SK-N-SH (cell line): ENCODE measurements at regions not wholly inside any gene's neighbourhood (a gene's known extent, or its start where the extent isn't known, plus 50 kb on each side); places are given as distances from the start of the nearest gene placed in this dataset.

Source experiments
- CTCF ChIA-PET: fragments of 300-600, 350-600 bp; formaldehyde crosslinking; extraction: SDS; loops from one replicate; lab custom pipeline; 2021; lab: Yijun Ruan, JAX
- POLR2A ChIA-PET: fragments of 350-600 bp; sonication (Branson Sonifier 250); formaldehyde crosslinking; extraction: SDS; loops from one replicate; lab custom pipeline; 2020; ENCODE audit warnings: antibody characterized with exemption, inconsistent platforms; lab: Yijun Ruan, JAX
- DNase-seq: peaks from one replicate; pipeline ENCODE4 v3.0.0; 2012
- H2AFZ ChIP-seq: fragments of 200-600 bp; sonication (generic); 2 replicates; pipeline ENCODE4 v1.8.1; 2016; ENCODE audit warnings: antibody characterized with exemption, mild to moderate bottlenecking, low read depth
- H3F3A ChIP-seq: fragments of 200-600 bp; sonication (generic); replicated peaks from 2 replicates; pipeline ENCODE3; 2016; ENCODE audit warnings: antibody characterized with exemption, mild to moderate bottlenecking; ENCODE audit not compliant: insufficient read depth
- H3K27ac ChIP-seq, 2 experiments: fragments of 200-500 bp in 1 of 2; fragments of 200-600 bp in 1 of 2; sonication (Bioruptor generic) in 1 of 2; sonication (generic), shearing (Covaris generic) in 1 of 2; 2 replicates each; pipeline versions ENCODE4 v1.5.1 to v1.6.1; 2014 to 2016; ENCODE audit warnings: low read depth in 2 of 2, inconsistent platforms in 1 of 2, low read length in 1 of 2, mild to moderate bottlenecking in 1 of 2, mixed read lengths in 1 of 2
- H3K27me3 ChIP-seq: fragments of 200-600 bp; sonication (generic), shearing (Covaris generic); 2 replicates; pipeline ENCODE4 v1.6.1; 2016; ENCODE audit warnings: mixed run types; ENCODE audit not compliant: insufficient read depth
- H3K36me3 ChIP-seq, 2 experiments: fragments of 200-500 bp in 1 of 2; fragments of 200-600 bp in 1 of 2; sonication (Bioruptor generic) in 1 of 2; sonication (generic) in 1 of 2; replicated peaks in 1 of 2; 2 replicates each; pipeline versions ENCODE3 to v1.5.1; 2014 to 2016; ENCODE audit warnings: low read length in 1 of 2, mild to moderate bottlenecking in 1 of 2; ENCODE audit not compliant: insufficient read depth in 2 of 2, control insufficient read depth in 1 of 2
- H3K4me1 ChIP-seq, 2 experiments: fragments of 200-500 bp in 1 of 2; fragments of 200-600 bp in 1 of 2; sonication (Bioruptor generic) in 1 of 2; sonication (generic), shearing (Covaris generic) in 1 of 2; 2 replicates each; pipeline versions ENCODE4 v1.5.1 to v1.6.1; 2014 to 2016; ENCODE audit warnings: low read depth in 1 of 2, low read length in 1 of 2, mixed run types in 1 of 2; ENCODE audit not compliant: insufficient read depth in 2 of 2, control insufficient read depth in 1 of 2
- H3K4me2 ChIP-seq: fragments of 200-600 bp; sonication (generic), shearing (Covaris generic); 2 replicates; pipeline ENCODE4 v1.6.1; 2017; ENCODE audit warnings: mixed run types
- H3K4me3 ChIP-seq, 2 experiments: fragments of 200-500 bp in 1 of 2; fragments of 200-600 bp in 1 of 2; sonication (Bioruptor generic) in 1 of 2; sonication (generic), shearing (Covaris generic) in 1 of 2; 2 replicates each; pipeline versions ENCODE4 v1.5.1 to v1.8.1; 2014 to 2016; ENCODE audit warnings: low read depth in 2 of 2, inconsistent platforms in 1 of 2, low read length in 1 of 2, mild to moderate bottlenecking in 1 of 2, mixed read lengths in 1 of 2, moderate library complexity in 1 of 2
- H3K79me2 ChIP-seq: fragments of 200-600 bp; sonication (generic); 2 replicates; pipeline ENCODE4 v1.8.1; 2017; ENCODE audit warnings: mild to moderate bottlenecking; ENCODE audit not compliant: insufficient read depth
- H3K9ac ChIP-seq: fragments of 200-600 bp; sonication (generic); 2 replicates; pipeline ENCODE4 v1.6.1; 2017; ENCODE audit warnings: mixed run types
- H3K9me2 ChIP-seq: fragments of 200-600 bp; sonication (generic); 2 replicates; pipeline ENCODE4 v1.6.1; 2017; ENCODE audit warnings: mixed run types
- H3K9me3 ChIP-seq: fragments of 200-600 bp; sonication (generic); 2 replicates; pipeline ENCODE4 v1.6.1; 2017; ENCODE audit warnings: mixed run types, mild to moderate bottlenecking, moderate library complexity
- H4K20me1 ChIP-seq: fragments of 200-600 bp; sonication (generic); 2 replicates; pipeline ENCODE4 v1.6.1; 2017; ENCODE audit warnings: mild to moderate bottlenecking, mixed run types; ENCODE audit not compliant: insufficient read depth
- CHD2 ChIP-seq: fragments of 150-350 bp; IDR thresholded peaks from 2 replicates; pipeline ENCODE4 v1.6.1; 2018; ENCODE audit warnings: low read length; ENCODE audit not compliant: partially characterized antibody
- EP300 ChIP-seq, 2 experiments: IDR thresholded peaks; 2 replicates each; pipeline versions ENCODE4 v1.4.0 to v1.6.1; 2012; ENCODE audit warnings: borderline replicate concordance in 1 of 2, low read depth in 1 of 2, low read length in 1 of 2
- FOSL2 ChIP-seq: IDR thresholded peaks from 2 replicates; pipeline ENCODE4 v1.4.0; 2012; ENCODE audit warnings: low read depth, mild to moderate bottlenecking, moderate library complexity, borderline replicate concordance
- FOXJ3 ChIP-seq: sonication (generic); formaldehyde crosslinking; IDR thresholded peaks from 2 replicates; pipeline ENCODE4 v1.5.1; 2020; ENCODE audit warnings: mild to moderate bottlenecking, missing genetic modification reagents
- FOXM1 ChIP-seq: IDR thresholded peaks from 2 replicates; pipeline ENCODE4 v1.4.0; 2012; ENCODE audit warnings: low read depth, mild to moderate bottlenecking
- JUND ChIP-seq: IDR thresholded peaks from 2 replicates; pipeline ENCODE4 v1.4.0; 2012
- POLR2AphosphoS5 ChIP-seq: IDR thresholded peaks from 2 replicates; pipeline ENCODE4 v1.6.1; 2012; ENCODE audit warnings: low read depth, low read length
- RCOR1 ChIP-seq: fragments of 150-350 bp; IDR thresholded peaks from 2 replicates; pipeline ENCODE4 v1.6.1; 2017; ENCODE audit warnings: antibody characterized with exemption, low read length
- RFX5 ChIP-seq: IDR thresholded peaks from 2 replicates; pipeline ENCODE4 v1.6.1; 2012; ENCODE audit warnings: mild to moderate bottlenecking, improper control_type of control experiment, low read length
- RXRA ChIP-seq: IDR thresholded peaks from 2 replicates; pipeline ENCODE4 v1.4.0; 2012; ENCODE audit warnings: low read depth, mild to moderate bottlenecking, borderline replicate concordance
- SMC3 ChIP-seq: IDR thresholded peaks from 2 replicates; pipeline ENCODE4 v1.6.1; 2012; ENCODE audit warnings: low read depth, low read length, improper control_type of control experiment
- TCF12 ChIP-seq: IDR thresholded peaks from 2 replicates; pipeline ENCODE4 v1.4.0; 2012
- TEAD4 ChIP-seq: IDR thresholded peaks from 2 replicates; pipeline ENCODE4 v1.4.0; 2012; ENCODE audit warnings: mild to moderate bottlenecking, borderline replicate concordance; ENCODE audit not compliant: insufficient read depth
- YY1 ChIP-seq: IDR thresholded peaks from 2 replicates; pipeline ENCODE4 v1.4.0; 2012; ENCODE audit warnings: low read depth, mild to moderate bottlenecking
- whole genome bisulfite sequencing: methylation state at CpG from one replicate; pipeline ENCODE4 v1.1.6; 2017; ENCODE audit warnings: low lambda C conversion rate; 5-methylcytosine and 5-hydroxymethylcytosine counted together
- TF ChIP-seq, protein P1 (sequence below): IDR thresholded peaks from 2 replicates; pipeline ENCODE4 v1.4.0; 2012; ENCODE audit warnings: low read depth, borderline replicate concordance
- TF ChIP-seq, protein P2 (sequence below): IDR thresholded peaks from 2 replicates; pipeline ENCODE4 v1.4.0; 2012; ENCODE audit warnings: low read depth, borderline replicate concordance
- TF ChIP-seq, protein P3 (sequence below): IDR thresholded peaks from 2 replicates; pipeline ENCODE4 v1.6.1; 2012; ENCODE audit warnings: mild to moderate bottlenecking, low read depth, low read length, moderate library complexity
- TF ChIP-seq, protein P4 (sequence below): IDR thresholded peaks from 2 replicates; pipeline ENCODE4; 2012
- TF ChIP-seq, protein P5 (sequence below): fragments of 200-600 bp; sonication (generic); IDR thresholded peaks from 2 replicates; pipeline ENCODE4 v1.6.1; 2017; ENCODE audit warnings: antibody characterized with exemption, mild to moderate bottlenecking, moderate library complexity

DNA sequence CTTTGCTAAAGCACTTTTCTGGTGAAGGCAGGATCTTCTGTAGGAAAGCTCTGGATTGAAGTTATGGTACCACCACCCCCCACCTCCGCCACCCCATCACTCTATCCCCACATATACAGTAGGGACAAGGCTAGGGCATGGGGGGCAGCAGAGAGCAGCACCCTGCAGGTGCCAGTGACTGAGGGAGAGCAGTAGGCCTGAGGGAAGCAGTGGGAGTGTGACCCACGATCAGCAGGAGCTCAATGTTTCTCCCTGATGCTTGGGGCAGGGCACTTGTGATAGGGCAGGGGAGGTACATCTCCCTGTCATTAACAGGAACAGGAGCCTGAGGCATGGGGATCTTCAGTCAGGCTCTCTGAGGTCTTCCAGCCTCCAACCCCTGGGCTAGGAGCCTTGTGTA lies 121.6 kb downstream of the ZFP36L2 start:
- Histone ChIP-seq H3K27ac (no peak overlapping the region; a peak in 1 of 4 replicates), H3K9ac (no peak overlapping the region), H3K4me1 (peaks cover 2 to 32% of the 10 kb centered on the region in 2 experiments; a peak in 2 of 4 replicates), H3K9me2 (no peaks in the 10 kb centered on the region), H3F3A (no peaks in the 10 kb centered on the region), H3K4me3 (no peak overlapping the region), H3K9me3 (no peaks in the 10 kb centered on the region), H3K27me3 (no peaks in the 10 kb centered on the region), H3K4me2 (no peak overlapping the region), H4K20me1 (no peaks in the 10 kb centered on the region), H3K36me3 (no peaks in the 10 kb centered on the region), H3K79me2 (no peaks in the 10 kb centered on the region), H2AFZ (no peak overlapping the region)
- POLR2A ChIA-PET = no interaction called here
- WGBS = 94% methylated on average over 2 of the region's 2 CpGs
- CTCF ChIA-PET = interaction anchor here (0.7 to 0.9 kb wide), 2 partner anchors 81 to 379 kb away, joined by 3 read pairs; no protein-coding TSS in a partner anchor
- no peak for TF ChIP-seq POLR2AphosphoS5
- no peak for TF ChIP-seq RCOR1
- no peak for TF ChIP-seq EP300 (IDR thresholded peaks at IDR 0.05; ENCODE audit: borderline replicate concordance in 1 of 2, low read depth in 1 of 2, low read length in 1 of 2)
- no peak for TF ChIP-seq FOXJ3 (CRISPR knock-in tag)
- TF ChIP-seq RXRA = no peak
- no peak for TF ChIP-seq FOSL2
- no peak for DNase-seq

DNA sequence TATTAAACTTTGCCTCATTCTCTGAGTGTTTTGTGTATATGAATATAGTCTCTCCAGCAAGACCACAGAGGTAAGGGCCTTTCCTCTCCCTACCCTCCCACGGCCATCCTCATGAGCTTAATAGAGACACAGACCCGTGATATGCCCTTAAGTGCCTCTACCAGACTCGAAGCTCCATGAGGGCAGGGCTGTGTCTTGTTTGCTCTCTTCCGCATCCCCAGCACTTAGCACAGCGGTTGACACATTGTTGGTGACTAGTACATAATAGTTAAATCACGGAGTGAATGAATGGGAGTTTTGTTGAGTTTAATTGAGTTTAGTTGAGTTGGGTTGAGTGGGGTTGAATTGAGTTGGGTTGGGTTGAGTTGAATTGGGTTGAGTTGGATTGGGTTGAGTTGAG lies 122.3 kb downstream of the ZFP36L2 start:
- POLR2A ChIA-PET = no interaction called here
- CTCF ChIA-PET = interaction anchor here (0.6 to 0.9 kb wide), 3 partner anchors 80 to 380 kb away, joined by 3 read pairs; no protein-coding TSS in a partner anchor
- 93% methylated on average over 6 of the region's 6 CpGs for WGBS
- TF ChIP-seq FOSL2 (no peak), TCF12 (no peak), TEAD4 (no peak), POLR2AphosphoS5 (no peak), RFX5 (no peak), SMC3 (no peak), FOXM1 (no peak), YY1 (no peak), CHD2 (no peak), JUND (no peak)
- TF ChIP-seq, protein P1, sequence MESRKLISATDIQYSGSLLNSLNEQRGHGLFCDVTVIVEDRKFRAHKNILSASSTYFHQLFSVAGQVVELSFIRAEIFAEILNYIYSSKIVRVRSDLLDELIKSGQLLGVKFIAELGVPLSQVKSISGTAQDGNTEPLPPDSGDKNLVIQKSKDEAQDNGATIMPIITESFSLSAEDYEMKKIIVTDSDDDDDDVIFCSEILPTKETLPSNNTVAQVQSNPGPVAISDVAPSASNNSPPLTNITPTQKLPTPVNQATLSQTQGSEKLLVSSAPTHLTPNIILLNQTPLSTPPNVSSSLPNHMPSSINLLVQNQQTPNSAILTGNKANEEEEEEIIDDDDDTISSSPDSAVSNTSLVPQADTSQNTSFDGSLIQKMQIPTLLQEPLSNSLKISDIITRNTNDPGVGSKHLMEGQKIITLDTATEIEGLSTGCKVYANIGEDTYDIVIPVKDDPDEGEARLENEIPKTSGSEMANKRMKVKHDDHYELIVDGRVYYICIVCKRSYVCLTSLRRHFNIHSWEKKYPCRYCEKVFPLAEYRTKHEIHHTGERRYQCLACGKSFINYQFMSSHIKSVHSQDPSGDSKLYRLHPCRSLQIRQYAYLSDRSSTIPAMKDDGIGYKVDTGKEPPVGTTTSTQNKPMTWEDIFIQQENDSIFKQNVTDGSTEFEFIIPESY = no peak
- TF ChIP-seq, protein P2, sequence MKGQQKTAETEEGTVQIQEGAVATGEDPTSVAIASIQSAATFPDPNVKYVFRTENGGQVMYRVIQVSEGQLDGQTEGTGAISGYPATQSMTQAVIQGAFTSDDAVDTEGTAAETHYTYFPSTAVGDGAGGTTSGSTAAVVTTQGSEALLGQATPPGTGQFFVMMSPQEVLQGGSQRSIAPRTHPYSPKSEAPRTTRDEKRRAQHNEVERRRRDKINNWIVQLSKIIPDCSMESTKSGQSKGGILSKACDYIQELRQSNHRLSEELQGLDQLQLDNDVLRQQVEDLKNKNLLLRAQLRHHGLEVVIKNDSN = no peak
- TF ChIP-seq, protein P3, sequence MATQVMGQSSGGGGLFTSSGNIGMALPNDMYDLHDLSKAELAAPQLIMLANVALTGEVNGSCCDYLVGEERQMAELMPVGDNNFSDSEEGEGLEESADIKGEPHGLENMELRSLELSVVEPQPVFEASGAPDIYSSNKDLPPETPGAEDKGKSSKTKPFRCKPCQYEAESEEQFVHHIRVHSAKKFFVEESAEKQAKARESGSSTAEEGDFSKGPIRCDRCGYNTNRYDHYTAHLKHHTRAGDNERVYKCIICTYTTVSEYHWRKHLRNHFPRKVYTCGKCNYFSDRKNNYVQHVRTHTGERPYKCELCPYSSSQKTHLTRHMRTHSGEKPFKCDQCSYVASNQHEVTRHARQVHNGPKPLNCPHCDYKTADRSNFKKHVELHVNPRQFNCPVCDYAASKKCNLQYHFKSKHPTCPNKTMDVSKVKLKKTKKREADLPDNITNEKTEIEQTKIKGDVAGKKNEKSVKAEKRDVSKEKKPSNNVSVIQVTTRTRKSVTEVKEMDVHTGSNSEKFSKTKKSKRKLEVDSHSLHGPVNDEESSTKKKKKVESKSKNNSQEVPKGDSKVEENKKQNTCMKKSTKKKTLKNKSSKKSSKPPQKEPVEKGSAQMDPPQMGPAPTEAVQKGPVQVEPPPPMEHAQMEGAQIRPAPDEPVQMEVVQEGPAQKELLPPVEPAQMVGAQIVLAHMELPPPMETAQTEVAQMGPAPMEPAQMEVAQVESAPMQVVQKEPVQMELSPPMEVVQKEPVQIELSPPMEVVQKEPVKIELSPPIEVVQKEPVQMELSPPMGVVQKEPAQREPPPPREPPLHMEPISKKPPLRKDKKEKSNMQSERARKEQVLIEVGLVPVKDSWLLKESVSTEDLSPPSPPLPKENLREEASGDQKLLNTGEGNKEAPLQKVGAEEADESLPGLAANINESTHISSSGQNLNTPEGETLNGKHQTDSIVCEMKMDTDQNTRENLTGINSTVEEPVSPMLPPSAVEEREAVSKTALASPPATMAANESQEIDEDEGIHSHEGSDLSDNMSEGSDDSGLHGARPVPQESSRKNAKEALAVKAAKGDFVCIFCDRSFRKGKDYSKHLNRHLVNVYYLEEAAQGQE = no peak
- TF ChIP-seq, protein P4, sequence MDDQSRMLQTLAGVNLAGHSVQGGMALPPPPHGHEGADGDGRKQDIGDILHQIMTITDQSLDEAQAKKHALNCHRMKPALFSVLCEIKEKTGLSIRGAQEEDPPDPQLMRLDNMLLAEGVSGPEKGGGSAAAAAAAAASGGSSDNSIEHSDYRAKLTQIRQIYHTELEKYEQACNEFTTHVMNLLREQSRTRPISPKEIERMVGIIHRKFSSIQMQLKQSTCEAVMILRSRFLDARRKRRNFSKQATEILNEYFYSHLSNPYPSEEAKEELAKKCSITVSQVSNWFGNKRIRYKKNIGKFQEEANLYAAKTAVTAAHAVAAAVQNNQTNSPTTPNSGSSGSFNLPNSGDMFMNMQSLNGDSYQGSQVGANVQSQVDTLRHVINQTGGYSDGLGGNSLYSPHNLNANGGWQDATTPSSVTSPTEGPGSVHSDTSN = no peak
- TF ChIP-seq, protein P5, sequence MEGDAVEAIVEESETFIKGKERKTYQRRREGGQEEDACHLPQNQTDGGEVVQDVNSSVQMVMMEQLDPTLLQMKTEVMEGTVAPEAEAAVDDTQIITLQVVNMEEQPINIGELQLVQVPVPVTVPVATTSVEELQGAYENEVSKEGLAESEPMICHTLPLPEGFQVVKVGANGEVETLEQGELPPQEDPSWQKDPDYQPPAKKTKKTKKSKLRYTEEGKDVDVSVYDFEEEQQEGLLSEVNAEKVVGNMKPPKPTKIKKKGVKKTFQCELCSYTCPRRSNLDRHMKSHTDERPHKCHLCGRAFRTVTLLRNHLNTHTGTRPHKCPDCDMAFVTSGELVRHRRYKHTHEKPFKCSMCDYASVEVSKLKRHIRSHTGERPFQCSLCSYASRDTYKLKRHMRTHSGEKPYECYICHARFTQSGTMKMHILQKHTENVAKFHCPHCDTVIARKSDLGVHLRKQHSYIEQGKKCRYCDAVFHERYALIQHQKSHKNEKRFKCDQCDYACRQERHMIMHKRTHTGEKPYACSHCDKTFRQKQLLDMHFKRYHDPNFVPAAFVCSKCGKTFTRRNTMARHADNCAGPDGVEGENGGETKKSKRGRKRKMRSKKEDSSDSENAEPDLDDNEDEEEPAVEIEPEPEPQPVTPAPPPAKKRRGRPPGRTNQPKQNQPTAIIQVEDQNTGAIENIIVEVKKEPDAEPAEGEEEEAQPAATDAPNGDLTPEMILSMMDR = no peak

More for the DNA sequence above, 122.3 kb downstream of the ZFP36L2 start:
- no peak overlapping the region for H3K9ac ChIP-seq
- no peak overlapping the region for H2AFZ ChIP-seq
- H3F3A ChIP-seq = no peaks in the 10 kb centered on the region
- no peak overlapping the region for H3K4me3 ChIP-seq
- no peaks in the 10 kb centered on the region for H3K9me3 ChIP-seq
- no peaks in the 10 kb centered on the region for H4K20me1 ChIP-seq
- no peaks in the 10 kb centered on the region for H3K27me3 ChIP-seq
- H3K27ac ChIP-seq = no peak overlapping the region
- peaks cover 0 to 32% of the 10 kb centered on the region in 2 experiments; a peak in 1 of 4 replicates for H3K4me1 ChIP-seq
- no peak for DNase-seq
- H3K79me2 ChIP-seq = no peaks in the 10 kb centered on the region
- no peaks in the 10 kb centered on the region for H3K36me3 ChIP-seq
- H3K4me2 ChIP-seq = no peak overlapping the region
- no peaks in the 10 kb centered on the region for H3K9me2 ChIP-seq
